SKM-1 (cell line): ENCODE measurements at regions not wholly inside any gene's neighbourhood (a gene's known extent, or its start where the extent isn't known, plus 50 kb on each side); places are given as distances from the start of the nearest gene placed in this dataset.
"Not testable (repeated sequence)": the region's sequence is repeated elsewhere in the genome, so short reads cannot be mapped to it uniquely, and the experiment has no call there.

Experiments
- DNase-seq: peaks from one replicate; lab custom pipeline; 2025; ENCODE audit not compliant: unreplicated experiment; lab: John Stamatoyannopoulos, UW

DNA sequence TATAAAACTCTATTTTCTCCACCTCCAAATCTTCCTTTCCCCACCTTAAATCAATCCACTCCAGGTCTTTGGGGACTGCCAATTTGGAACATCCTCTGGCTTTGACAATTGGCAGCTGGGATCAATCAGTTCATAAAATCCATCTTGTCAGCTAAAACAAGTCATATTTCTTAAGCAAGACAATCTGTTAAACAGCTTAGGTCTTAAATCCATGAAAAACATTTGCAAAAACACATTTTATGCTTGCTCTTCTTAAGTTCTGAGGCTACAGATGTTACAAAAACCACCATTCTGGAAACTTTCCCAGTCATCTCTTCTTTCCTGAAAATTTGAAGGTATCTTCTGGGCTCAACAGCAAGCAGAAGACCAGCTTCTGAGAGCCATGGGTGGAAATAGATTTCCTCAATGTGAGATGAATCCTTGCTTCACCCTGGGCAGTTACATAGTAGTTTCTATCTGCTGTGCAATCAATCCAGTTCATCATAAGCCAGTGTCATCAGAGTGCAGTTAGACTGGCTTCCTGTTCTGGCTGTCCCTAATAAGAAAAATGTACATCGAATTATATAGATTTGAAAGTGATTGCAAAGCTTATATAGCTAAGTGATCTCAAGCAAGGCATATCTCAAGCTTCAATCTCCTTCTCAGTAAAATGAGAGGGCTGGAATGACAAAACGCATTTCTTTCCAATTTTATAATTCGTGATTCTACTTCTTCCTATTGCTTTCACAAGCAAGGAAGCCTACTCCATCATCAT lies 402.7 kb upstream of the INTU start:
- no peak for DNase-seq

DNA sequence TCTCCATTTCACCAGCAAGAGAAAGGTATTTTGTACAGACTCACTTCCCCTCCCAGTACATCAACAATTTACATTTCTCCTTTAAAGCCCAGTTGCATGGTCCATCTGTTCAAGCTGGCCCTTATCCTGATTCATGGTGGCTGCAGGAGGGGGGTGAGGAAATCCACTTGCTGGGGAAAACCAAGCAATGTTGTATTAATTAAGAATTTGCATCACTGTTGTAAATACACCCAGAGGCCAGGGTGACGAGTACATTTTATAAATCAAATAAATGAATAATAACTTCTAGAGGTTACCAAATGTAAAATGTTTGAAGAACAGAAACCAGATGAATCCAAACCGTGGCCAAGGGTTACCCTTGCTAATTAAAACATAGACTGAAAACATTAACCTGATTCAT lies 395.9 kb upstream of the INTU start:
- DNase-seq = no peak

DNA sequence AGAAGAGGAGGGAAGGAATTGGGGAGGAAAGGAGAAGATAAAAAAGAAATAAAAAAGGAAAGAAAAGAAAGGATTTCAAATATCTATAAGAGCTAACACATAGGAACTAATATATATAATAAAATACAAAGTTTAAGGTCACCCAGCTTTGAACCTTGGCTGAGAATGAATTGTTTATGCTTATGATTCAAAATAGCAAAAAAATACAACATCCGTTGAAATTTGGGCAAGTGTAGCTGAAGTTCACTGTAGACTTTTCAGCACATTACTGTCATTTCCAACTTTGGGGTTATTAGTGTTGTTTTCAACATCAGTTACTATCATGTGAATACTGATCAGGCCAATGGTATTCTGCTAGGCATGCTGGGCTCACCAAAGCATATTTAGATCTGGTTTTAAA lies 395.2 kb upstream of the INTU start:
- DNase-seq = no peak

DNA sequence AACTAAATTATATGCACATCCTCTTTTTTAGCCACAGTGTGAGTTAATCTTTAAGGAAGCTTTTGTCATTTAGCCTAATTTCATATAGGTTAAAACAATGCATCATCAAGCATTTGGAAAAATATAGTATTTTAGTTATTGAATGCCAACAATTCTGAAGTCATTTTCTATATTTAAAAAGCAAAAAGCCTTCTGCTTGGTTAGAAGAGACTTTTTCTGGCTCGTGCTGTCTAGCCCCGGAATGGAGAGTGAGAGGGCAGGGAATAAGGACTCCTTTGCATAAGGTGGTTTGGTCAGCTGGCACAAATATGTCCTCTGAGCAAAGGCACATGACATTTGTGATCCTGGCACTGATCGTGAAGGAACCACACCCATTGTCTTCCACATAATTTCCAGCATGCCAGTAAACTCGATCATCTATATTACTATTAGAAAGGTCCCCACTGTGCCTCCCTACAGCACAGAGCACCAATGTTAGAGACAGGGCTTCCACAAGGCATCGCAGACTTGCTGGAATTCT lies 393.7 kb upstream of the INTU start:
- no peak for DNase-seq

DNA sequence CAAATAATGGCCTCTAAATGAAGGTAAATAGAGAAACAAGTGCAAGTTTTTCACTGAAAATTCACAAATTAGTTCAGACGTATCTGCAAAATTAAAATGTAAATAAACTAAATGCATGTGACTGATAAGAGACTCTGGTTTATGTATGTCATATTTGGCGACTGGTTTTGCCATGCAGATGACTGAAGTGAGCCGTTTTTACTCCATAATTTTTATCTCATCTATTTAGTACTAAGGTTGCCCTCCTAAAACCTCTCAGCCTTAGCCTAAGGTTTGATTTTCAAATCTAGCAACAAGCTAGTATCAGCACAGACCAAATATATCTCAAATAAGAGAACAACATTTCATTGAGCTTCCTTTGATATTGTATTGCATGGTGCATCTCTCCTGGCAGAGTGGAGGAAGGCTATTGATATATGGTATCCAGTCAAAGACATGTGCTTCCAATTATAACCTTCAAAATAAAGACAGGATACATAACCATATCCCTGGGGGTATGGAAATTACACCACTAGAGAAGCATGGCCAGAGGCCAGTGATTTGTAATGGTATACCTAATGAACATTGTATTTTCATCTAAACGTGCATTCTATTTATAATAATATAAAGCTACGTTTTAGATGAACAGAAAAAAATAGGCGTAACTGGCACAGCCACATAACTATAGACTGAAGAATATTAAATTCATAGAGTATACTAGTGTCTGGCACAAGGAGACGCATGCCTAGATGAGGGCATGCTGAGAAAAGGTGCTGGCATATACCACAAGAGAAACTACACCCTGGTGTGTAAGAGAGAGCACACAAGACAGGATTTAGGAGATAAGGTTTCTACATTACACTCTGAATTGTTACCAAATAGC lies 392.6 kb upstream of the INTU start:
- no peak for DNase-seq

DNA sequence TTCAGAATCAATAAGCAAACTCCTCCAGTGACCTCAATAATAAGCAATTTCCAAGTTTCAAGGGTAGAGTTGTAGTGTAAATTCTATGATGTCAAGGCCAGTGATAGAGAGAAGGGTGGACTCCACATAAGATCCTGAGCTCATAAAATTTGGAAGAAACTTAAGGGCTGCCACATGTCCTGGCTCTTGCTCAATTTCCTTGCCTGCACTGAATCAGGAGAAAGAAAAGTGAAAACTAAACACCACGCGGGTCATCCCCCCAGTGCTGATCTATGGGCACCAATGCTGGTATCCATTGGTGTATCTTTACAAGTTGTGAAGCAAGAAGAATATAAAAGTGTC lies 392.0 kb upstream of the INTU start:
- DNase-seq = no peak

DNA sequence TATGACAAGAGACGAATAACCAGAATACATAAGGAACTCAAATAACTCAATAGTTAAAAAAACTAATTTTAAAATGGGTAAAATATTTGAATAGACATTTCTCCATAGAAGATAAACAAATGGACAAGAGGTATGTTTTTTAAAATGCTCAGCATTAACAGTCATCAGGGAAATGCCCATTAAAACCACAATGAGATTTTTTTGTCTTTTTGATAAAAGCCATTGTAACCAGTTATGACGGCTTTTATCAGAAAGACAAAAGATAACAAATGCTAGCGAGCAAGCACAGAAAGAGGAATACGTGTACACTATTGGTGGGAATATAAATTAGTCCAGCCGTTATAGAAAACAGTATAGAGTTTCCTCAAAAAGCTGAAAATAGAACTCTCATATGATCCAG lies 388.2 kb upstream of the INTU start:
- no peak for DNase-seq

DNA sequence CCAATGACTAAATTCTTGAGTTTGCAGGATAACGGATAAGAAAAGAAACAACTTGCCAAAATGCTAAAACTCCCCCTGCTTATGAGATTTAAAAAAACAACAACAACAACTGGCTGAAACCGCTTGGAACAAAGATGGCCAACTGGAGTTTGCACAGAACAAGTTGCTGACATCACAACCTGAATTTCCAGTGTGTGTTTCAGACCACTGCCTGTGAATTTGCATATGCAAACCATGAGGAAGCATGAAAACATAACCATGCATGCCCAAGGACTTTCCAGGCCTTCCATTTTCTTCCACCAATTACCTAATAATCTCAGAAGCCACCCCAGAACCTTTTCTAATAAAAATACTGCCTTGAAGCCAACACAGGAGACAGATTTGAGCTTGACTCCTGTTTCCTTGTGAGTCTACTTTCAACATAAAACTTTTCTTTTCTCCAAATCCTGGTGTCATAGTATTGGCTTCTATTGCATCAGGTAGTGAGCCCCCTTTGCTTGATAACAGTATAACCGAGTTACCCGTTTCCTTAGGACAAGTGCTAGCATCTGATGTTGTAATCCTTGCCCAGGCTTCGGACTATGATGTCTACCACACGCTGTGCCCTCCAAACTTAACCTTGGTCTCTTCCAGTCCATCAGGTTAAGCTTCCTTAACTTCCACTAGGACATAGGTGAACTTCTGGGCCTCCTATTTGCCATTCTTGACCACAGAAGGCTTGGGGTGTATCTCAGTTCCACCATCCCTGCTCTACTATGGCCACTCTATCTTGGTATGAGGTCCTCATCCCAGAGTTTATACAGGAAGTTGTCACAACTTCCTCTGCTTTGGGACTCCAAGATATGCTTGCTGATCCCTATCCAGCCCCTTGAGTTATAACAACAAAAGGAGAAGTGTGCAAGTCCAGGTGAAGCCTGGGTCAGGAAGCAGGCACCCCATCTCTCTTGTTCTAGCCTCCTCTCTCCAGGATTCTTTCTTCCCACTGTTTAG lies 385.5 kb upstream of the INTU start:
- no peak for DNase-seq

DNA sequence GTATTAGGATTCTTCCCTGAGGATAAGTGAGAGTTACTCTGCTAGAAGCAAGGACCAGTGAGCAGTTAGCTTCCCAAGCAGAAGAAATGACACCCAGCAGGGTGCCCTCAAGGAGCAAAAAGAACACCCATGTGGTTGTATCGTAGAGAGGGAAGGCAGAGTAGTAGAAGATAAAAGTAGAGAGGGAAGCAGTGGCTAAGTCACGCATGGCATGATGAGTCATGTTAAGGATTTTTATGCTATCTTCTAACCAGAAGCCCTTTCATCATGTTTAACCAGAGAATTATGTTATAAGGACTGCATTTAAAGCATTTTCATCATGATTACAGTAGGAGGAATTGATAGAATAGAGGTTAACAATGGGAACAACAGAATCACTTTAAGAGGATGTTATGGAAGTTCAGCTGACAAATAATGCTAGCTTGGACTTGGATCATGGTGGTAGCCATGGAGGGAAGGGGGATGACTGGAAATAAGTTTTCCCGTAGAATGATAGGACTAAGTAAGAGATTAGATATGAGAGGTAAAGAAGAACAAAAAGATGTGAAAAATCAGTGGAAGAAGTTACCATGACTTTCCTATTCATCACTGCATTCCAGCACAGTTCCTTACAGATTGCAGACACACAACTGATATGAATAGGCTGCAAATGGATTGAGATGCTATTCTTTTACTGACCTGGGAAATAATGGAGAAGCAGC lies 383.5 kb upstream of the INTU start:
- no peak for DNase-seq

DNA sequence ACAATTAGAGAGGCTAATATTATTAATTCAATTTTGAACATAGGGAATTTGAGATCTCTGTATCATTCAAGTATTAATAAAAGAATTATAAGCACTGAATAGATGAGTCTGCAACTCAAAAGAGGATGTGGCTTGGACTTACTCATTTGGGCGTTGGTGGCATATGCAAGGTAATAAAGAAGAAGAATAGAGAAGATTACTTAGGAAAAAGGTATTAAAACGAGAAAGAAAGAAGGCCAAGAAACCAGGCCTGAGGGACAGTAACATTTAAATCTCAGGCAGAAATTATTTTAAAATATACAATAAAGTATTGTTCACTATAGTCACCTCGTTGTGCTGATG lies 383.0 kb upstream of the INTU start:
- no peak for DNase-seq

DNA sequence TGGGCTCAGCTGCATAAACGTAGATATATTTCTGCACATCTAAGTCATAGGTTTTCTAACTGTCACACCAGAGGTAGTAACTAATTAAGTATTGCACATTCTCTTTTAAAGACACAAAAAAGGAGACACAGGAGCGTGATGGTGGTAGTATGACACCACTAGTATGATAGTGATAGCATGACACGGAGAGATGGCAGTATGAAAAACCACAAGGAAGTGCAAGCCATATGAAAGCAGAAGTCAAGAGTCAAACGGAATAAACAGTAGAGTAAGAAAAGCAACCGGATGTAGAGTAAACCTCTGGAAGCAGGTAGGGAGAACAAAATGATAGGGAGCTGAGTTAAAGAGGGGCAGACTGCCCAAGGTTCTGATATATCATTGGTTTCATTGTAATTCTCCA lies 382.2 kb upstream of the INTU start:
- peak; percentile 52 for DNase-seq

DNA sequence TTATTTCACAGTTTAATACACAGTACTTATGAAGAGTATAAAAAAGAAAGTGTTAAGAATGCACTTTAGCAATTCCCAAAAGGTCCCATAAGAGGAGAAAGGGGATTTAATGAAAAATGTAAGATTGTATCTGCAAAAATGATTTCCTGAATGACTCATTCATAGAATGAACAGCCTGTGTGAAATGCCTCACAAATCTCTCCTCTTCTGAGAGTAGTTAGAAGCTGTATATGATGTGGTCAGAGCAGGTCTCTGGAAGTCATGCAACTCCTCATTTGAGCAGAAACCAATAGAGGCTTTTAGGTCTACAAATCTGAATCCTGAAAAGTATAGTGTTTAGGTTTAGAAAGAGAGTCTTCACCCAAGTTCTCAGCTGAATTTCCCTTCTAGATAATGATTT lies 381.3 kb upstream of the INTU start:
- no peak for DNase-seq

DNA sequence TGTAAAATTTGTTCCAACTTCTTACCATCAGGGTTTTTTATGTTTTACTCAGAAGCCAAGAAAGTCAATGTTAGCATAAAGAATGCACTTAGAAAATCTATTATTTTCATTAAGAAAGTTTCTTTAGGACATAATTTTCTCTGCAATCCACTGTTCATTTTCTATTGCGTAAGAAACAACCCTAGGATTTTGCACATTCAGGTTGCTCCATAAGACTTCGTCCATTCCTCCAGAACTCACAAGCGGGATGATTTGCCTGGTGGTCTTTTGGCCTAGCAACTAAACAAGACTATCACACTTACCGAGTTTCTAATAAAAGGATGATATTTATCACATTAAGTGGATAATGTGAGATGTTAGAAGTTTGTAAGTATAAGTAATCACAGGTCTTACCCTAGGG lies 376.3 kb upstream of the INTU start:
- DNase-seq = no peak

DNA sequence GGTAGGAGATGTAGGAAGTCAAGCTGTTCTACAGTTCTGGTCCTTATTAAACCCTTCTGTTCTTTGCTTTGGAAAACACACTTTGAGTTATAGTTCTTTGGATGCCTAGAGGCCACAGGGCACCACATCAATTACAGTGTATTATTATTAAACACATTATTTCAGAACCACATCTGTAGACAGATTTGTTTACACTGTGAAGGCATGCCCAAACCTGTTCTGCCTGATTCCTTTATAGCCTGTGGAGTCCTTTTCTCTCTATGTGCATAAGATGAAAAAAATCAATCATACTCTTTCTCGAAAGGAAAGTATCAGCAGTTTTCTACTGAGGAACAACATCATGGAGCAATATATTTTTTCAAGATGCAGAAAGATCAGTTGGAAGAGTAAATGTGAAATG lies 371.3 kb upstream of the INTU start:
- DNase-seq = no peak

DNA sequence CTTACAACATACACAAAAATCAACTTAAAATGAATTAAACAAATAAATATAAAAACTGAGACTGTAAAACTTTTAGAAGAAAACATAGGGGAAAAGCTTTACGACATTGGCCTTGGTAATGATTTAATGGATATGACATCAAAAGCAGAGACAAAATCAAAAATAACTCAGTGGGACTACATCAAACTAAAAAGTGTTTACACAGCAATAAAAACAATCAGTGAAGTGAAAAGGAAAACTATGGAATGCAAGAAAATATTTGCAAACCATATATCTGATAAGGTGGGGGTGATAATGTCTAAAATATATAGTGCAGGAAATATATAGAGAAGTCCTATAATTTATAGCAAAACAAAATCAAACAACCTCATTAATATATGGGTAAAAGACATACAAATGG lies 364.4 kb upstream of the INTU start:
- no peak for DNase-seq

DNA sequence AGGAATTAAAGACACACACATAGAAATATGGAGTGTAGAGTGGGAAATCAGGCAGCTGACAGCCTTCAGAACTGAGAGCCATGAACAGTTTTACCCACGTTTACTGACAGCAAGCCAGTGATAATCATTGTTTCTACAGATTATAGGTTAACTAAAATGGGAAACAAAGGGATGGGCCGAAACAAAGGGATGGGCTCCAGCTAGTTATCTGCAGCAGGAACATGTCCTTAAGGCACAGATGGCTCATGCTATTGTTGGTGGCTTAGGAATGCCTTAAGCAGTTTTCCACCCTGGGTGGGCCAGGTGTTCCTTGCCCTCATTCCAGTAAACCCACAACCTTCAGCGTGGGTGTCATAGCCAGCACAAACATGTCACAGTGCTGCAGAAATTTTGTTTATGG lies 355.7 kb upstream of the INTU start:
- DNase-seq = not testable (repeated sequence)

DNA sequence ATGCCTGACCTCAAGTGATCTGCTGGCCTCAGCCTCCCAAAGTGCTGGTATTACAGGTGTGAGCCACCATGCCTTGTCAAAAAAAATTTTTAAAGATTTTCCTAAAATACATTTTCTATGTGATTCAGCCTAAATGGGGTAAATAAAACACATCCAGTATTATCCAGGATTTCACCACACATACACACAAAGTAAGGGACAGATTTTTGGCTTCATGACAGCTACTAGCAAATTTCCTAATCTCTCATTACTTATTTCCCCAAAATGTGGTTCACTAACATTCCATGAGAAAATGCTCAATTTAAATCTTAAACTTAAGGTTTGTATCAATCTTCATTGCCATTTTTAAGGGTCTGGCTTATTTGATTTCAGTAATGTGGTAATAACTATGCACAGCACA lies 348.5 kb upstream of the INTU start:
- DNase-seq = no peak

DNA sequence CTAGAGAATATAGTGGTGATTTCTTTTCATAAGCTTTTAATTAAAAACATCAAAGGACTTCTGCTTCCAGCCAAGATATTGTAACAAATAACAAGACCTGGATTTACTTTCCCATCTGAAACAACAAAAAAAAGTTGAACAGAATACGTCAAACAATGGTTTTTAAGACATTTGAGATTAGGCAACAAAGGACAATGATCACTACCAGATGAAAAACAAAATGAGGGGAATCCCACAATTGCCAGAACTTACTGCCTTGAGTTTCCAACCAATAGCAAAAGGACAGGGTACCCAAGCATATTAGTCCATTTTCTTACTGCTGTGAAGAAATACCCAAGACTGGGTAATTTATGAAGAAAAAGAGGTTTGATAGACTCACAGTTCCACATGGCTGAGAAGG lies 341.4 kb upstream of the INTU start:
- DNase-seq = no peak

DNA sequence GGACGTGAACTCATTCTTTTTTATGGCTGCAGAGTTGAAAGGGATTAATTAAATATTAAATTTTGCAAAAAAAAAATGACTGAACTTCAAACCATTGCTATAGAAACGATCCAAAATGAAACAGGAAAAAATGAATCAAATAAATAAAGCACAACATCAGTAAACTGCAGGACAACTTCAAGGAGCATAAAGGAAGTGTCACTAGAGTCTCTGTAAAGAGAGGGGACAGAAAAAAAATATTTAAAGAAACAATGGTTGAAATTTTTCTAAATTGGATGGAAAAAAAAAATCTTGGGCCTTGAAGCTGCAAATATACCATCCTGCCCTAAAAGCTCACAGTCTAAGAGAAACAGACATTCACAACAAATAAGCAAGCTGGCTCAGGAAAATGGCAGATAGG lies 339.3 kb upstream of the INTU start:
- DNase-seq = no peak

DNA sequence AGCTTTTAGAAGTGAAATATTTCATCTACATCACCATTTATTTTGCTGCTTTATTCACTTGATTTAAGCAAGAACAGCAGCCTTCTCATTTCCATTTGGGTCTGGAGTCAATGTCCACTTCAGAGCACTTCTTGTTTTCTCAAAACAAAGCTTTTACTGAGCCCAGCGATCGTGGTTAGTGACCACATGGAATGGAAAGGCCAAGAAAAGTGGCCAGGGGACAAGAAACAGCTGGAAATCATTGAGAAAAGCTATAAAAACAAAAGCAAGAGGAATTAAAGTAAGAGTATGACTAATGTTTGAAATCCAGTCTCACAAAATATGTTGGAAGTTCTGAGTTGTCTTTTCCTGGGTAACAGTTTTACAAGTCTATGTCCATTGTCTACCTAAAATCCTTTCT lies 328.4 kb upstream of the INTU start:
- DNase-seq = no peak

DNA sequence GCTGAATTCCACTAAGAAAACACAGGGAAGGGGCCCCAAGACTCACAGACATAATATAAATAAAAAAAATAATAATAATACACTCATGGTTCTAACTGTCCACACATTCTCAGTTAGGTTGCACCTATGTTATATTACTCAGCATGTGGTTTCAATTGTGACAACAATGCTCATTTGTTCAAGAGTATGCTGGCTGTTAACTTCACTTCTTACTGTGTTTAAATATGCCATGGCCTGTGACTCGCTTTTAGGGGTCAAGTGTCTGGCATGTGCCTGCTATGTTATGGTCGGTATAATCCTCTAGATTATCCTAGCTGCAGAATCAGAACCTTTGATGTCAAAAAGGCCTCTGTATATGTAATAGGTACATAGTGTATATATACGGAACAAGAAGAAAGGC lies 324.8 kb upstream of the INTU start:
- DNase-seq = no peak
